ENCODE measurements at regions not wholly inside any gene's neighbourhood (a gene's known extent, or its start where the extent isn't known, plus 50 kb on each side); places are given as distances from the start of the nearest gene placed in this dataset.
"Not testable (repeated sequence)": the region's sequence is repeated elsewhere in the genome, so short reads cannot be mapped to it uniquely, and the experiment has no call there.

DNA sequence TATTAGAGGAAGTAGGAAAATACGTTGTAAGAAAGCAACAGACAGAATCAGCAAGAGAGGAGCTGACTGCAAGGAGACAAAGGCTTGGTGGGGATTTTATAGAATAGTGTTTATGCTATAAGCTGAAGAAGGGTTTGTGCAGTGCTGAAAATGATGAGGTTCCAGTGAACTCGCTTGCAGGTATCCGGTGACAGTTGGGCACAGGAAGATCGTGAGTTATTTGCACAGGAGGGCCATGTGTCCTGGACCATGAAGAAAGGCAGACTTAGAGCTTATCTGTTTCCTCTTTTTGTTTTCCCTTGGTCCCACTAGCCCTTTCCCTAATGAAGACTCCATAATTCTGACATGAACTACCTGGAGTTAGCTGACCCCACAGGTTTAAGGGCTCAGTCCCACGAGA is 61.4 kb downstream of the NXNL2 start:
- H3K4me1 Mint-ChIP-seq (ENCODE audit: low read depth in 2 of 2), result peaks cover 0 to 7% of the 10 kb centered on the region in 2 donors
- ATAC-seq (replicated peaks) (no peak), DNase-seq (no peak)
- no peak overlapping the region for H3K27ac Mint-ChIP-seq
- H3K27me3 Mint-ChIP-seq, result peaks cover 51 to 53% of the 10 kb centered on the region in 2 donors
- H3K4me3 Mint-ChIP-seq, result no peak overlapping the region
- H3K9me3 Mint-ChIP-seq, result no peaks in the 10 kb centered on the region
- no peaks in the 10 kb centered on the region for H3K36me3 Mint-ChIP-seq (ENCODE audit: insufficient read depth)

GRCh38 chr9:88604836-88605511 is 70.0 kb downstream of the NXNL2 start:
- Mint-ChIP-seq H3K9me3 (no peaks in the 10 kb centered on the region), H3K4me1 (ENCODE audit: low read depth in 2 of 2) (no peaks in the 10 kb centered on the region), H3K27me3 (peaks cover 13 to 18% of the 10 kb centered on the region in 2 donors), H3K4me3 (no peak overlapping the region), H3K27ac (no peak overlapping the region), H3K36me3 (ENCODE audit: insufficient read depth) (no peaks in the 10 kb centered on the region)
- ATAC-seq (replicated peaks) (no peak), DNase-seq (no peak)

GRCh38 chr9:88605512-88606362 is 70.8 kb downstream of the NXNL2 start:
- no peaks in the 10 kb centered on the region for H3K36me3 Mint-ChIP-seq (ENCODE audit: insufficient read depth)
- no peak overlapping the region for H3K4me3 Mint-ChIP-seq
- H3K27me3 Mint-ChIP-seq, result peaks cover 6 to 10% of the 10 kb centered on the region in 2 donors
- no peak for DNase-seq
- no peaks in the 10 kb centered on the region for H3K9me3 Mint-ChIP-seq
- H3K27ac Mint-ChIP-seq, result no peak overlapping the region
- no peak for ATAC-seq (replicated peaks)
- no peaks in the 10 kb centered on the region for H3K4me1 Mint-ChIP-seq (ENCODE audit: low read depth in 2 of 2)

DNA sequence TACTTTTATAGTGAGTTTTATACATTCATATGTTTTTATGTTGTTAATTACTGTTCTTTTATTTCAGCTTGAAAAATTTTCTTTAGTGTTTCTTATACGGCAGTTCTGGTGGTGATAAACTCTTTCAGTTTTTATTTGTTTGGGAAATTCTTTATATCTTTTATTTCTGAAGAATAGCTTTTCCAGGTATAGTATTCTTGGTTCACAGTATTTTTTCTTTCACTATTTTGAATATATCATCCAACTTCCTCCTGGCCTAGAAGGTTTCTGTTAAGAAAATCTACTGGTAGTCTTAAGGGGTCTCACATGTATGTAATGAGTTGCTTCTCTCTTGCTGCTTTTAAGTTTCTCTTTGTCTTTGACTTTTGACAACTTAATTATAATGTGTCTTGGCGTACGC is 79.4 kb downstream of the NXNL2 start:
- H3K4me1 Mint-ChIP-seq (ENCODE audit: low read depth in 2 of 2), result no peaks in the 10 kb centered on the region
- H3K27ac Mint-ChIP-seq, result no peak overlapping the region
- no peak for DNase-seq
- peaks cover 7 to 8% of the 10 kb centered on the region in 2 donors for H3K9me3 Mint-ChIP-seq
- no peak for ATAC-seq (replicated peaks)
- H3K4me3 Mint-ChIP-seq, result no peak overlapping the region
- H3K27me3 Mint-ChIP-seq, result peaks cover 0 to 18% of the 10 kb centered on the region in 2 donors
- no peaks in the 10 kb centered on the region for H3K36me3 Mint-ChIP-seq (ENCODE audit: insufficient read depth)

DNA sequence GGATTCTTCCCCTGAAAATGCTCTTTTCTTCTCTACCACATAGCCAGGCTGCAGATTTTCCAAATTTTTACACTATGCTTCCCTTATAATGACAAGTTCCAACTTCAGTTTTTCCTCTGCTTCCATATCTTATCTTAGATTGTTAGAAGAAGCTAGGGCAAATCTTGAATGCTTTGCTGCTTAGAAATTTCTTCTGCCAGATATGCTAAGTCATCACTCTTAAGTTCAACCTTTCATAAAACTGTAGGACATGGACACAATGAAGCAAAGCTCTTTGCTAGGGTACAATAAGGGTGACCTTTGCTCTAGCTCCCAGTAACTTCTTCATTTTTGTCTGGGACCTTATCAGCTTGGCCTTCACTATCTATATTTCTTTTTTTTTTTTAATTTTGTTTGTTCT is 88.7 kb downstream of the NXNL2 start:
- no peaks in the 10 kb centered on the region for H3K4me1 Mint-ChIP-seq (ENCODE audit: low read depth in 2 of 2)
- H3K27me3 Mint-ChIP-seq, result peaks cover 9 to 10% of the 10 kb centered on the region in 2 donors
- no peak overlapping the region for H3K27ac Mint-ChIP-seq
- ATAC-seq (replicated peaks), result no peak
- no peaks in the 10 kb centered on the region for H3K9me3 Mint-ChIP-seq
- H3K4me3 Mint-ChIP-seq, result no peak overlapping the region
- no peak for DNase-seq
- H3K36me3 Mint-ChIP-seq (ENCODE audit: insufficient read depth), result no peaks in the 10 kb centered on the region

DNA sequence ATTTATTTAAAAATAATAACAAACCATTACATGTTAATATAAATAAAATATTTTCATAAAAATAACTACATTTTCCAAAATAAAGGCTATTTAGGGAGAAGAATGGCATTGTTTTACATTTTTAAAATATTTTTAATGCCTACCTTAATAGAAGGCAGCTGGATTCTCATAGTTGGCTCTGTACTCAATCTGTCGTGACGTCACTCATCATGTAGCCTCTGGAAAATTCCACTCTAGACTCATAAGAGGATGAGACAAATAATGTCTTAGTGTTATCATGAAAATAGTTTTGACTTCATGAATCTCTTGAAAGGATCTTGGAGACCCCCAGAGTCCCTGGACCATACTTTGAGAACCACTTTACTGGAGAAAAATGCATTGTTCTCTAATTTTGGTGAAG is 93.1 kb downstream of the NXNL2 start:
- H3K36me3 Mint-ChIP-seq (ENCODE audit: insufficient read depth), result no peaks in the 10 kb centered on the region
- H3K9me3 Mint-ChIP-seq, result peaks cover 0 to 3% of the 10 kb centered on the region in 2 donors
- DNase-seq (no peak), ATAC-seq (replicated peaks) (no peak)
- no peak overlapping the region for H3K27ac Mint-ChIP-seq
- no peak overlapping the region for H3K4me3 Mint-ChIP-seq
- peaks cover 0 to 6% of the 10 kb centered on the region in 2 donors for H3K27me3 Mint-ChIP-seq
- no peaks in the 10 kb centered on the region for H3K4me1 Mint-ChIP-seq (ENCODE audit: low read depth in 2 of 2)

GRCh38 chr9:88628811-88629210 is 93.8 kb downstream of the NXNL2 start:
- Mint-ChIP-seq H3K27ac (no peak overlapping the region), H3K4me3 (no peak overlapping the region), H3K9me3 (peaks cover 0 to 3% of the 10 kb centered on the region in 2 donors), H3K4me1 (ENCODE audit: low read depth in 2 of 2) (no peaks in the 10 kb centered on the region), H3K27me3 (peaks cover 0 to 6% of the 10 kb centered on the region in 2 donors), H3K36me3 (ENCODE audit: insufficient read depth) (no peaks in the 10 kb centered on the region)
- DNase-seq (no peak), ATAC-seq (replicated peaks) (no peak)

DNA sequence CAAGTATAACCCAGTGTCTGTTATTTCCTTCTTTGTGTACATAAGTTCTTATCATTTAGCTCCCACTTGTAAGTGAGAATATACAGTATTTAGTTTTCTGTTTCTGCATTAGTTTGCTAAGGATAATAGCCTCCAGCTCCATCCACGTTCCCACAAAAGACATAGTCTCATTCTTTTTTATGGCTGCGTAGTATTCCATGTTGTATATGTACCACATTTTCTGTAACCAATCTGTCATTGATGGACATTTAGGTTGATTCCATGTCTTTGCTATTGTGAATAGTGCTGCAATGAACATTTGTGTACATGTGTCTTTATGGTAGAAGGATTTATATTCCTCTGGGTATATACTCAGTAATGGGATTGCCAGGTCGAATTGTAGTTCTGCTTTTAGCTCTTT is 95.6 kb downstream of the NXNL2 start:
- not testable (repeated sequence) for H3K4me3 Mint-ChIP-seq; H3K36me3 Mint-ChIP-seq (ENCODE audit: insufficient read depth); H3K27ac Mint-ChIP-seq; H3K9me3 Mint-ChIP-seq; DNase-seq; ATAC-seq (replicated peaks); H3K4me1 Mint-ChIP-seq (ENCODE audit: low read depth in 2 of 2)
- H3K27me3 Mint-ChIP-seq, result peaks cover 6 to 13% of the 10 kb centered on the region in 2 donors

GRCh38 chr9:88635151-88635550 is 100.2 kb downstream of the NXNL2 start:
- peaks cover 27 to 50% of the 10 kb centered on the region in 2 donors for H3K27me3 Mint-ChIP-seq
- H3K4me3 Mint-ChIP-seq, result no peak overlapping the region
- H3K4me1 Mint-ChIP-seq (ENCODE audit: low read depth in 2 of 2), result no peaks in the 10 kb centered on the region
- DNase-seq, result no peak
- ATAC-seq (replicated peaks), result no peak
- H3K27ac Mint-ChIP-seq, result no peak overlapping the region
- peaks cover 0 to 8% of the 10 kb centered on the region in 2 donors for H3K9me3 Mint-ChIP-seq
- H3K36me3 Mint-ChIP-seq (ENCODE audit: insufficient read depth), result no peaks in the 10 kb centered on the region

GRCh38 chr9:88641456-88642240 is 106.7 kb downstream of the NXNL2 start:
- no peaks in the 10 kb centered on the region for H3K36me3 Mint-ChIP-seq (ENCODE audit: insufficient read depth)
- no peaks in the 10 kb centered on the region for H3K4me1 Mint-ChIP-seq (ENCODE audit: low read depth in 2 of 2)
- ATAC-seq (replicated peaks), result no peak
- peaks cover 0 to 2% of the 10 kb centered on the region in 2 donors for H3K9me3 Mint-ChIP-seq
- H3K27ac Mint-ChIP-seq, result no peak overlapping the region
- H3K27me3 Mint-ChIP-seq, result peaks cover 39 to 58% of the 10 kb centered on the region in 2 donors
- DNase-seq, result no peak
- H3K4me3 Mint-ChIP-seq, result no peak overlapping the region

DNA sequence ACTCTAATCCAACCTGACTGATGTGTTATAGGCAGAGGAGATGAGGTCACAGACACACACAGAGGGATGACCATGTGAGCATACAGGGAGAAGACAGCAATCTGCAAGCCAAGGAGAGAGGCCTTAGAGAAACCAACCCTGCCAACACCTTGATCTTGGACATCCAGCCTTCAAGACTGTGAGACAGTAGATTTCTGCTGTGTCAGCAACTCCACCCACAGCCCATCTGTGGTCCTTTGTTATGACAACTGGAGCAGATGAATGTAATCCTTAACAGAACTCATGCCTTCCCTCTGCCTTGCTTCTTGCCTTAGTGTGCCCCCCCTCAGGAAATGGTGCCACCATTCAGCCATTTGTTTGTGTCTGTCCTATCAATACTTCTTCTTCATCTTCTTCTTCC is 107.4 kb downstream of the NXNL2 start:
- no peak overlapping the region for H3K4me3 Mint-ChIP-seq
- H3K36me3 Mint-ChIP-seq (ENCODE audit: insufficient read depth), result no peaks in the 10 kb centered on the region
- peaks cover 39 to 58% of the 10 kb centered on the region in 2 donors for H3K27me3 Mint-ChIP-seq
- no peak for ATAC-seq (replicated peaks)
- no peak overlapping the region for H3K27ac Mint-ChIP-seq
- no peak for DNase-seq
- peaks cover 0 to 1% of the 10 kb centered on the region in 2 donors for H3K9me3 Mint-ChIP-seq
- H3K4me1 Mint-ChIP-seq (ENCODE audit: low read depth in 2 of 2), result no peaks in the 10 kb centered on the region

GRCh38 chr9:88643931-88644330 is 109.0 kb downstream of the NXNL2 start:
- no peaks in the 10 kb centered on the region for H3K36me3 Mint-ChIP-seq (ENCODE audit: insufficient read depth)
- peaks cover 34 to 48% of the 10 kb centered on the region in 2 donors for H3K27me3 Mint-ChIP-seq
- ATAC-seq (replicated peaks), result no peak
- DNase-seq, result no peak
- no peak overlapping the region for H3K4me3 Mint-ChIP-seq
- H3K27ac Mint-ChIP-seq, result no peak overlapping the region
- no peaks in the 10 kb centered on the region for H3K4me1 Mint-ChIP-seq (ENCODE audit: low read depth in 2 of 2)
- H3K9me3 Mint-ChIP-seq, result peaks cover 0 to 1% of the 10 kb centered on the region in 2 donors

DNA sequence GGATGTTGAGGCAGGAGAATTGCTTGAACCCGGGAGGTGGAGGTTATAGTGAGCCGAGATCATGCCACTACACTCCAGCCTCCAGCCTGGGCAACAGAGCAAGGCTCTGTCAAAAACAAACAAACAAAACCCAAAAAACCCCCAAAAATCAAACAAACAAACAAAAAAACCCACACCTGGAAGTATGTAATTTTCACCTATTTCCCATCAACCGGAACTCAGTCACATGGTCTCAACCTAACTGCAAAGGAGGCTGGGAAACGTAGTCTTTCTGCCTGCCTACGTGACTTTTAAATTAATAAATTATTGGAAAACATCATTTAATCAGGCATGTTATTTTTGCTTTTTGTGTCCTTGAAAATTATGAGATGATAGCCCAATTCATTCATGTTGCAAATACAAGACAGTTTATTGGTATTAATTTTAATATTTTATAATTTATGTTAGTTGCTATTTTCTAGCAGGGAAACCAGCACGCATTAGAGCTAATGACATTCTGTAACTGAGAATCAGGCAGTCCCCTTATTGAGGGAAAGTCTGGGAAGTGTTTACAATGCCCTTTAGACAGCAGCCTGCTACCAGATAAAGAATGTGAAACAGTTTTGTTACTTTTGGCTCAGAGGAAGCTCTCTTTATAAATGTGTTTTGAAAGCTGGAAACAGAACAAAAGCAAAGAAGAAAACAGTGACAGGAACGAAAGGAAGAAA is 110.3 kb downstream of the NXNL2 start:
- peaks cover 41 to 48% of the 10 kb centered on the region in 2 donors for H3K27me3 Mint-ChIP-seq
- no peak overlapping the region for H3K27ac Mint-ChIP-seq
- no peak for DNase-seq
- no peaks in the 10 kb centered on the region for H3K4me1 Mint-ChIP-seq (ENCODE audit: low read depth in 2 of 2)
- H3K9me3 Mint-ChIP-seq, result peaks cover 0 to 1% of the 10 kb centered on the region in 2 donors
- no peaks in the 10 kb centered on the region for H3K36me3 Mint-ChIP-seq (ENCODE audit: insufficient read depth)
- no peak overlapping the region for H3K4me3 Mint-ChIP-seq
- no peak for ATAC-seq (replicated peaks)
